HG02943 (cell line): ENCODE measurements at regions not wholly inside any gene's neighbourhood (a gene's known extent, or its start where the extent isn't known, plus 50 kb on each side); places are given as distances from the start of the nearest gene placed in this dataset.

ENCODE experiments used
- ATAC-seq: cut with Tn5 transposase; IDR thresholded peaks from one replicate; pipeline ENCODE4 v1.9.1; 2021; ENCODE audit warnings: mild to moderate bottlenecking, low read depth, moderate library complexity; ENCODE audit not compliant: unreplicated experiment

- peak; percentile 54 for ATAC-seq
Measured at GRCh38 chr13:50511877-50512341, 331.6 kb downstream of the DLEU7 start.

GRCh38 chr13:50512474-50513299, 330.8 kb downstream of the DLEU7 start:
- peak; percentile 94 for ATAC-seq

GRCh38 chr13:50513300-50513877, 330.1 kb downstream of the DLEU7 start:
- no peak for ATAC-seq

- ATAC-seq: no peak
Measured at GRCh38 chr13:50514249-50514648, 329.2 kb downstream of the DLEU7 start.

- no peak for ATAC-seq
Measured at GRCh38 chr13:50518131-50518530, 325.4 kb downstream of the DLEU7 start.

- no peak for ATAC-seq
Measured at GRCh38 chr13:50518781-50519201, 324.7 kb downstream of the DLEU7 start.

- ATAC-seq: no peak
Measured at GRCh38 chr13:50519866-50520265, 323.6 kb downstream of the DLEU7 start.

- ATAC-seq: no peak
Measured at GRCh38 chr13:50521006-50521830, 322.3 kb downstream of the DLEU7 start.

GRCh38 chr13:50521831-50522149, 321.7 kb downstream of the DLEU7 start:
- ATAC-seq: no peak

GRCh38 chr13:50522506-50522905, 321.0 kb downstream of the DLEU7 start:
- no peak for ATAC-seq

- ATAC-seq: no peak
Measured at GRCh38 chr13:50523307-50523706, 320.2 kb downstream of the DLEU7 start.

GRCh38 chr13:50524560-50524959, 318.9 kb downstream of the DLEU7 start:
- no peak for ATAC-seq

GRCh38 chr13:50526661-50527071, 316.8 kb downstream of the DLEU7 start:
- no peak for ATAC-seq

- no peak for ATAC-seq
Measured at GRCh38 chr13:50527188-50527587, 316.3 kb downstream of the DLEU7 start.

- no peak for ATAC-seq
Measured at GRCh38 chr13:50527612-50528509, 315.6 kb downstream of the DLEU7 start.

GRCh38 chr13:50529154-50529882, 314.2 kb downstream of the DLEU7 start:
- no peak for ATAC-seq

- no peak for ATAC-seq
Measured at GRCh38 chr13:50531917-50532899, 311.3 kb downstream of the DLEU7 start.

GRCh38 chr13:50535050-50535449, 308.4 kb downstream of the DLEU7 start:
- ATAC-seq: no peak
